Activated gamma-delta T cell treated with anti-CD3 and anti-CD28 coated beads, Interleukin-2, amount 50 U/mL, for 16 hours (primary cell): ENCODE measurements at regions not wholly inside any gene's neighbourhood (a gene's known extent, or its start where the extent isn't known, plus 50 kb on each side); places are given as distances from the start of the nearest gene placed in this dataset.

Source experiments
- DNase-seq: peaks from one replicate; pipeline ENCODE4 v3.0.0-alpha.2; 2020; ENCODE audit warnings: low read depth

DNA sequence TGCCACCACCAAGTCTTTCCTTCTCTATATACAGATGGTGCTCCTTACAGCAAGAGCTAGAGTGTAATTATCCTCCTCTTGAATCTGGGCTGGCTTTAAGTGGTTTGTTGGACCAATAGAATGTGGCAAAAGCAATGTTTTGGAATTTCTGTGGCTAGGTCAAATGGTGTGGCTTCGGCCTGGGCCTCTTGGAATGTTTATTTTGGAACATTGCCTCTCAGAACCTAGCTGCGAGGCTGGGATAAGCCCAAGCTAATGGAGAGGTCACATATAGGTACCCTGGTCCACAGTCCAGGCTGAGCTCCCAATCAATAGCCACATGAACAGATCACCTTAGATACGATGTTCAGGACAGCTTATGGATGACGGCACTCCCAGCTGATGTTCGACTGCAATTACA, 556.7 kb downstream of the TYW1 start:
- DNase-seq = no peak

- no peak for DNase-seq
These were observed 558.4 kb downstream of the TYW1 start for GRCh38 chr7:67554986-67555385.

DNA sequence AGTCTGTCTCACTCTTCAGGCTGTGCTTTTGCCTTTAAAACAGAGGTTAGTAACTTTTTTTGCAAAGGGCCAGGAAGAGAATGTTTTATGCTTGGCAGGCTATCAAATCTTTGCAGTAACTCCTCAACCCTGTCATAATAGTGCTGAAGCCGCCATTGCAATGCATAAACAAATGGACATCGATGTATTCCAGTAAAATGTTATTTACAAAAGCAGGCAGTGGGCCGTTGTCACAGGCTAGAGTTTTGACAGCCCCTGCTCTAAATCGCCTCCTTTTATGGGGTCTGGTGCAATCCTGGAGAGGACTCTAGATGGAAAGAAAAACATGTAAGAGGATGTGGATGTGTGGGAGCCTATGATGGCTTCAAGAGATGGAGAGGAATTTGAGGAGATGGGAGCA, 568.3 kb downstream of the TYW1 start:
- no peak for DNase-seq

DNA sequence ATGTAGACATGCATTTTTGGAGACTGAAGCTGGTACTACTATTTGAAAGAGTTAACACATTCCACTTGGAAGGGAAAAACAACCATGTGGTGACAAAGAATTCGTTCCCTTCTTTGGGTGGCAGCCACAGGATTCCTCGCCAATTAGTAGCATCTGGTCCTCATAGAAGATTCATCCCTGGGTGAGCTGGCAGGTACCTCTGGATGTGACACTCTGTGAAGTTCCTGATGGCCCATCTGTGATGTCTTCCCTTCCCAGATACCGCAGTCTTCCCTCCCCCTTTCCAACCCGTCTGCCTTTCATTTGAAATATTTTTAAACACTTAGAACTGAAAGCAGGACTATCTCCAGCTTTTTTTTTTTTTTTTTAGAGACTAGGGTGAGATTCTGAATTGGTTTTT, 569.5 kb downstream of the TYW1 start:
- no peak for DNase-seq

GRCh38 chr7:67571026-67571545, 574.5 kb downstream of the TYW1 start:
- DNase-seq = no peak

- no peak for DNase-seq
These were observed 577.0 kb downstream of the TYW1 start for GRCh38 chr7:67573639-67574038.

DNA sequence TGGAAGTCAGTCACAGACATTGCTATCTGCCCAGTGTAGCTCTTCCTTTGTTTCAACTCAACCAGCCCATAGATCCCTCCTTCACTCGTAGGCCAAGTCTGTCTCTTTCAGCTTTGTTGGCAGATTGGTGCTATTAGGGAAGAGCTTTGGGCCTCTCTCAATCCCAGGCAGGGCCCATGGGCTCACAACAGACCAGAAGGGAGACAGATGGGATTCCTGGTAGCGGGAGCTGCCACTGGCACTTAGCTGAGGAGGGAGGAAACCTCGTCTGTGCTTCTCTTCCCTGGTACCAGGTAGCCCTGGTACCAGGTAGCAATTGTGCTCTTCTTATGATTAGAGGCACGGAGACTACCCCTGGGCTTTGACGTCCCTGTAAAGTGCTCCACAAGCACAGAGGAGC, 592.0 kb downstream of the TYW1 start:
- DNase-seq = no peak

DNA sequence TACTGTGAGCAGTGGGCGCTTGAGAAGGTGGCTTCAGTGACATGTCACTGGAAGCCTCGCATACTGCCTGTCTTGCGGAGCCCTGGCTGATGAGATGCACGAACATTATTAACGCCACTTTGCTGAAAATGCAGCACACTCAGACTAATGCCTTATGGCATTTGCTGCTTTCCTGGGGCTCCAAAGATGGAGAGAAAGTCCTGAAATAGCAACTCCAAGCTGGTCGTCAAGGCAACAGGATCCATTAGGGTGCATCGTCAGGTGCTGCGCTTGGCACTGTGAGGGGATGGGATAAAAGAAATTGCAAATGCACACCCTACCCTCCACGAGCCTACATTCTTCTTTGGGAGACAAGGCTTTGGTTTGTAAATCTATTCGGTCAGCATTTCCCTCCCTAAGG, 592.5 kb downstream of the TYW1 start:
- DNase-seq = no peak

DNA sequence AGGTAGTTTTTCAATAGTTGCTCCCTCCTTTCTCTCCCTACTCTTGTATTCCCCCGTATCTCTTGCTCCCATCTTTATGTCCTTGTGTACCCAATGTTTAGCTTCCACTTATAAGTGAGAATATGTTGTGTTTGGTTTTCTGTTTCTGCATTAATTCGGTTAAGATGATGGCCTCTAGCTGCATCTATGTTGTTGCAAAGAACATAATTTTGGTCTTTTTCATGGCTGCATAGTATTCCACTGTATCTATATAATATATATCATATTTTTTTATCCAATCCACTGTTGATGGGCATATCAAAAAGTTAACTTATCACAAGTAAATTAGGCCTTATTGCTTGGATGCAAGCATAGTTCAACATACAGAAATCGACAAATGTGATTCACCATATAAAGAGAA, 594.0 kb downstream of the TYW1 start:
- DNase-seq = no peak

GRCh38 chr7:67593794-67594193, 597.2 kb downstream of the TYW1 start:
- no peak for DNase-seq

DNA sequence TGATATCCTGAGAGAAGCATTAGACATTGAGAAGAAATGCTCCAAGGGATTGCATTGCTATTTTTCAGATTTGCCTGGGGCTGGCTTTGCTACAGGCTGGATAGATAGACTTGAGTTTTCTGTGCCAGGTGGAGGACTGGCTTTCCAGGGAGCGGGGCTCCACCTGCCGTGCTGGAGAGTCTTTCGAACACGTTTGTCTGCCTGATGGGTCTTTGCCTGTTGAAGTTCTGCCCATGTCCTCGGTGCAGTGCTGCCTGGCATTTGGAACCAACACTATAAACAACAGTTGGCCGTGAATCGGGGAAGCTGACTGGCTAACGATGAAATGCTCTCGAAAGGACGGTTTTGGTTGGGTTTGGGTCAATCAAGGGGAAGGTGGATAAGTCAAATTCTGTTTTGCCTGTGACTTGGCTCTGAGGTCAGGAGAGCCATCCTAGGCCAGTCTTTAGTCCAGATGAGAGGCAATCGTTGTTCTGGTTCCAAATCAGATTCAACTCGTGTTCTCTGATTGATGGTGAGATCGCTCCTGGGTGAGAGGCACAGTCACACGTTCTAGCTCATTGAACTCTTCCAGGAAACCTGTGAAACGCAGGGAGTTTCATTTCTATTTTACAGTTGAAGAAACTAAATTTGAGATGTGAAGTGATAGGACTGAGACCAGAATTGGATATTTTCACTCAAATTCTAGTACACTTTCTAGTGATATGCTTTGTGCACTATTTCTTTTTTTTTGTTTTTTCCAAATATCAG, 599.0 kb downstream of the TYW1 start:
- DNase-seq = no peak

DNA sequence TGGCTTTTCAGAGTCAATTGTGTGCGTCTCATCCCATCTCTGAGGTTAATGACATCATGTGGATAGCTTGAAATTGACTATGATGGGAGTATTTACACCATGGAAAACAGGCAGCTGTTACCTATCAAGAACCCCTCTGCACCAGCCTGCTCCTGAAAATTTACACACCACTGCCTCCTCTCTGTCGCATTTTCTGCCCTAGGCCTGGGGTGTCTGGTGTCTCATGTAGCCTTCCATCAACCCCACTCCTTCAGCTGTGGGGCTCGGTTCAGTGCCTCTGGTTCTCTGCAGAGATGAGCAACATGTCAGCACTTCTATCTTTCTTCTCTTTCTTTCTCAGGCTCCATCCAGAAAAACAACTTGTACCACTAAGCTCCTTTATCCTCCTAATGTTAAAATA, 600.5 kb downstream of the TYW1 start:
- no peak for DNase-seq

GRCh38 chr7:67598469-67598868, 601.8 kb downstream of the TYW1 start:
- no peak for DNase-seq

- DNase-seq = no peak
These were observed 602.9 kb downstream of the TYW1 start for GRCh38 chr7:67599331-67600062.

DNA sequence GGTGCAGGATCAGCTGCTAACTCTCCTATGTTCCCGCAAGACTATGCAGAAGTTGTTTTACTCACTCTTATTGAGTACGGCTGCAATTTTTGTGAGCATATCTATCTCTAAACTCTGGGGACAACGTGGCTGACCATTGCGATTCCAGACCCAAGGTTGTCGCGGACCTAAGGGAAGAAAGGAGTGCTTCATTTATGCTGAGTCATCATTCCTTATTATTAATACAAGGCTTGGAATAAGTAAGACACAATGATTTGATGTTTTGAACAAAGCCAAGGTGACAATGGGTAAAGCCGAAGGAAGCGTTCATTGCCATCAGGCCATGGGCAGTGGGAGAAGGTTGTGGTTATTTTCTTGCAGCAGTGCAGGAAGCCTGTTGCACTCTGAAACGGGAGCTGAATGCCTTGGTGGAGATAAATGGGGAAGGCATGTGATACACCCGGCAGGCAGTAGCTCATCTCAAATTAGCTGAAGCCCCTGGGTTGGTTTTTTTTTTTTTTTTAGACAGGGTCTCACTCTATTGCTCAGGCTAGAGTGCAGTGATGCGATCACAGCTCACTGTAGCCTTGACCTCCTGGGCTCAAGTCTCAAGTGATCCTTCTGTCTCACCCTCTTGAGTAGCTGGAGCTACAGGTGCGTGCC, 605.7 kb downstream of the TYW1 start:
- DNase-seq = no peak

GRCh38 chr7:67604461-67605386, 608.1 kb downstream of the TYW1 start:
- no peak for DNase-seq

DNA sequence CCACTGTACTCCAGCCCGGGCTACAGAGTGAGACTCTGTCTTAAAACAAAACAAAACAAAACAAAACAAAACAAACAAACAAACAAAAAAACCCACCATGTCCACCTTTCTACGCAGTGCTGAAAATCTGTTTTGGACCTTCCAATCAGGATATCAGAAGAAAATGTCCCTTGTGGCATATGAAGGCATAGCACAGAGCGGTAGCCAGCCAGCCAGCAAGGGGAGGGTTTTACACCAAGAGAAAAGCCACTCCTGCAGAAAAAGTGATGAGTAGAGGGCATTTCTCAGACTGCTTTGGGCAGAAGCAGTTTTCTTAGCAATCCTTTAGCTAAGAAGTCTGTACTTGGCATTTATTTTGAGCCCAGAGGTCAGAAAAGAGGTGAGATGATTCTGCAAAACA, 612.2 kb downstream of the TYW1 start:
- no peak for DNase-seq

GRCh38 chr7:67610897-67611296, 614.3 kb downstream of the TYW1 start:
- no peak for DNase-seq

DNA sequence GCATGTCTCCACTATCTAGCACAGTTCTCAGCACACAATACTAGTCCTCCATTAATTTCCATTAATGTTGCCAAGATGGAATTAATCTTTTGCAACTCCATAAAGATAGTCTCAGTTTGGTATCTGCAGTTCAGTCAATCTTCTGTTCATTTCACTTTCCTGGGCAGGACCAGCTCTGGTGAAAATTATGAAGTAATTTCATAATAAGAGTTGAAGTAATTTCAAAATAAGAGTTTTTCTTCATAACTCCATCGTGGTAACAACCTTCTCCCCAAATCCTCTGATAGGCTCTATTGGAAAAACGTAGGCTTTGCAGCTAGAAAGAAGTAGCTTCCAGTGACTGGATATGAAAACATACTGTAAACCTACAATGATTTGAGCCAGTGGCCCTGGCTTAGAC, 618.2 kb downstream of the TYW1 start:
- no peak for DNase-seq

DNA sequence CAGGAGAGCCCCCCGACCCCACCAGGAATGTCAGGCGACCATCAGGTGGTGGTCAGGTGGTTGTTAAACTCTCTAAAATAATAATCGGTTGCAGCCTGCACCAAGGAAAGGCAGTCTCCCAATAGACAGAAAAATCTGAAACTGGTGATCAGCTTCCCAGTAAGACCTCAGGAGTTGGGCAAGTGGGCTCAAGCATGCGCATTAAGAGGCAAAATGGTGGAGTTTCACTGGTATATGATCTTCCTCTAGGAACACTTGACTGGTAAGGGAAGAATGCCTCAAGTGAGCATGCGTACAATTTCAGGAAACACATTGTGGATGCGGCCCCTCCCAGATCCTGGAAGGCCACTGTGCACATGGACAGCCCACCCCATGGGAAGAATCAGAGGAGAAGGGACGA, 619.9 kb downstream of the TYW1 start:
- no peak for DNase-seq

DNA sequence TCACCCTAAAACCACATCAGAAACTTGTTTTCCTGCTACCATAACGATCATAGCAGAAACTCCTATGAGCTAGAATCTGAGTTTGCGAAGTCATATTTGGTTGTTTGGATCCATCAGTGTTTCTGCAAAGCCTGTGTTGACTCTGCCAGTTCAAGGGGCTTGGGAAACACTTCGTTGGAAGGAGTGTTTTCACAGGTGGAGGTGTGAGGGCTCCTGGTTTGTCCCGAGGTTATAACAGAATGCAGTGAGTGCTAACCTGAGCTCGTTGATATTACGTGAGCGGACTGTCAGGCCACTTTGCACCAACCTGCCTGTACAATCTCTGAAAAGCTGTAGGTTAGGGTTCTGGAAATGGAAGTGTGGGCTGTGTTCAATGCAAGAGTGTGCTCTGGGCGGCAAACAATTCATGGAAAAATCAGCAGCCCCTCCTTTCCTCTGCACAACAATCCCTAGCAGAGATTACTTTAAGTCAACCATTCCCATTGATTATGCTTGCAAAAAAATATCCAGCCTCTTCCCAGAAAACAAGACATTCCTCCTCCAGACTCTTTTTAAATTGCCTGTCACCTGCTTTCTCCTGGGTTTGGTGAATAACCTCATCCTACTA, 622.0 kb downstream of the TYW1 start:
- no peak for DNase-seq

DNA sequence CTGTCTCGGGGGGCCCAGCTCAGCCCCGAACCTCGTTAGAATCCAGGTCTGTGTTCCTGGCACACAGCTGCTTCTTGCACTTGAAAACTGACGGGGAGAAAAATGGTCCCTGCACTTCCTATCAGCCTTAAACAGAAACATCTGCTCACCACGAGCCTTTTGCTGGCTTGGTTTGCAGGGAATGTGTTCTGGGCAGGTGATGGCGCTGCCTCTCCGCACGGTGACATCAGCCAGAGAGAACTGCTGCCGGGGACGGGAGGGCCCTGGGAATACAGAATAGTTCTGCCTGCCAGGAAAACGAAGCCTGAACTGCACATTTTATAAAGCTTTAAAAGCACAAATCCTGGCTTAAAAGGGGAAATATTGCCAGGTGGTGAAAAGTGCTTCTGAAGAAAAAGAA, 622.5 kb downstream of the TYW1 start:
- no peak for DNase-seq
